WTC11 (cell line): ENCODE measurements at regions not wholly inside any gene's neighbourhood (a gene's known extent, or its start where the extent isn't known, plus 50 kb on each side); places are given as distances from the start of the nearest gene placed in this dataset.

Source experiments
- ATAC-seq: fragments of 200-7000 bp; cut with Tn5 transposase; 2 replicates; pipeline ENCODE4 v1.10.0; 2021; ENCODE audit warnings: mild to moderate bottlenecking, moderate library complexity
- CTCF ChIA-PET: fragments of 300-600 bp; sonication (Branson Sonifier 250); formaldehyde crosslinking; loops from one replicate; lab custom pipeline; 2021; ENCODE audit warnings: antibody characterized with exemption; lab: Charles Lee
- POLR2A ChIA-PET: fragments of 350-600 bp; sonication (Branson Sonifier 250); formaldehyde crosslinking; loops from one replicate; lab custom pipeline; 2021; ENCODE audit warnings: antibody characterized with exemption; lab: Charles Lee
- DNase-seq: peaks from one replicate; pipeline ENCODE4 v3.0.0; 2021; ENCODE audit warnings: low spot score
- H3K27ac Mint-ChIP-seq: 2 replicates; pipeline ENCODE4 v1.8.0; 2021; ENCODE audit warnings: mixed read lengths
- H3K27me3 Mint-ChIP-seq: 2 replicates; pipeline ENCODE4 v1.8.0; 2021; ENCODE audit warnings: low read depth, mild to moderate bottlenecking, moderate library complexity, mixed read lengths
- H3K36me3 Mint-ChIP-seq: 2 replicates; pipeline ENCODE4 v1.8.0; 2021; ENCODE audit warnings: mixed read lengths
- H3K4me1 Mint-ChIP-seq: 2 replicates; pipeline ENCODE4 v1.8.0; 2022; ENCODE audit warnings: mixed read lengths
- H3K4me3 Mint-ChIP-seq: 2 replicates; pipeline ENCODE4 v1.8.0; 2021; ENCODE audit warnings: mild to moderate bottlenecking, moderate library complexity, mixed read lengths
- H3K9me3 Mint-ChIP-seq: 2 replicates; pipeline ENCODE4 v1.8.0; 2021; ENCODE audit warnings: mixed read lengths
- ATF2 ChIP-seq: sonication (generic); formaldehyde crosslinking; IDR thresholded peaks from 2 replicates; pipeline ENCODE4 v1.8.1; 2022; ENCODE audit warnings: low read depth, missing genetic modification reagents, borderline replicate concordance
- CBFB ChIP-seq: sonication (generic); formaldehyde crosslinking; IDR thresholded peaks from 2 replicates; pipeline ENCODE4 v1.8.1; 2022; ENCODE audit warnings: mild to moderate bottlenecking, low read depth, missing genetic modification reagents
- CDX4 ChIP-seq: fragments of 250-450 bp; sonication (Bioruptor Pico); IDR thresholded peaks from 2 replicates; pipeline ENCODE4 v1.9.0; 2021; ENCODE audit warnings: moderate library complexity, mild to moderate bottlenecking, inconsistent platforms, borderline replicate concordance
- E2F1 ChIP-seq: sonication (generic); formaldehyde crosslinking; IDR thresholded peaks from 2 replicates; pipeline ENCODE4 v1.8.0; 2022; ENCODE audit warnings: mild to moderate bottlenecking, missing genetic modification reagents
- EMX1 ChIP-seq: fragments of 250-450 bp; sonication (Bioruptor Pico); IDR thresholded peaks from 2 replicates; pipeline ENCODE4 v1.8.0; 2021; ENCODE audit warnings: mild to moderate bottlenecking
- ERG ChIP-seq: fragments of 250-450 bp; sonication (Bioruptor Pico); IDR thresholded peaks from 2 replicates; pipeline ENCODE4 v1.8.0; 2021; ENCODE audit warnings: mild to moderate bottlenecking
- ETV6 ChIP-seq: sonication (generic); formaldehyde crosslinking; IDR thresholded peaks from 2 replicates; pipeline ENCODE4 v1.8.1; 2022; ENCODE audit warnings: mild to moderate bottlenecking, missing genetic modification reagents
- FOXK1 ChIP-seq: sonication (generic); formaldehyde crosslinking; IDR thresholded peaks from 2 replicates; pipeline ENCODE4 v1.8.0; 2022; ENCODE audit warnings: mild to moderate bottlenecking, moderate library complexity, missing genetic modification reagents
- GABPB1 ChIP-seq: sonication (generic); formaldehyde crosslinking; IDR thresholded peaks from 2 replicates; pipeline ENCODE4 v1.8.1; 2023; ENCODE audit warnings: mild to moderate bottlenecking, missing genetic modification reagents
- GRHL2 ChIP-seq: fragments of 250-450 bp; sonication (Bioruptor Pico); IDR thresholded peaks from 2 replicates; pipeline ENCODE4 v1.8.0; 2022; ENCODE audit warnings: mild to moderate bottlenecking, moderate library complexity; ENCODE audit not compliant: insufficient replicate concordance, severe bottlenecking
- JUN ChIP-seq: sonication (generic); formaldehyde crosslinking; IDR thresholded peaks from 2 replicates; pipeline ENCODE4 v1.8.0; 2023; ENCODE audit warnings: mild to moderate bottlenecking, missing genetic modification reagents
- MXD4 ChIP-seq: fragments of 250-450 bp; sonication (Bioruptor Pico); IDR thresholded peaks from 2 replicates; pipeline ENCODE4 v1.8.0; 2021; ENCODE audit warnings: mild to moderate bottlenecking, moderate library complexity, borderline replicate concordance
- NFATC4 ChIP-seq: fragments of 250-450 bp; sonication (Bioruptor Pico); IDR thresholded peaks from 2 replicates; pipeline ENCODE4 v1.9.0; 2021; ENCODE audit warnings: mild to moderate bottlenecking
- STAT6 ChIP-seq: sonication (generic); formaldehyde crosslinking; conservative IDR thresholded peaks from 2 replicates; pipeline ENCODE4 v1.8.1; 2023; ENCODE audit warnings: mild to moderate bottlenecking, low read depth, missing genetic modification reagents, moderate library complexity
- TEAD4 ChIP-seq: sonication (generic); formaldehyde crosslinking; IDR thresholded peaks from 2 replicates; pipeline ENCODE4 v1.8.0; 2022; ENCODE audit warnings: mild to moderate bottlenecking, missing genetic modification reagents
- ZBTB43 ChIP-seq: sonication (generic); formaldehyde crosslinking; IDR thresholded peaks from 2 replicates; pipeline ENCODE4 v1.8.1; 2023; ENCODE audit warnings: mild to moderate bottlenecking, missing genetic modification reagents
- ZNF219 ChIP-seq: sonication (generic); formaldehyde crosslinking; IDR thresholded peaks from 2 replicates; pipeline ENCODE4 v1.8.0; 2023; ENCODE audit warnings: missing genetic modification reagents, mild to moderate bottlenecking, borderline replicate concordance
- ZNF232 ChIP-seq: sonication (generic); formaldehyde crosslinking; IDR thresholded peaks from 2 replicates; pipeline ENCODE4 v1.8.0; 2022; ENCODE audit warnings: mild to moderate bottlenecking, missing genetic modification reagents
- ZNF281 ChIP-seq: sonication (generic); formaldehyde crosslinking; IDR thresholded peaks from 2 replicates; pipeline ENCODE4 v1.8.0; 2023; ENCODE audit warnings: mild to moderate bottlenecking, missing genetic modification reagents
- ZNF425 ChIP-seq: fragments of 250-450 bp; sonication (Bioruptor Pico); conservative IDR thresholded peaks from 2 replicates; pipeline ENCODE4 v1.9.0; 2021; ENCODE audit warnings: mild to moderate bottlenecking

- peaks cover 4% of the 10 kb centered on the region; the same call in 1 of the 2 replicates for H3K9me3 Mint-ChIP-seq
- no peak for TF ChIP-seq ATF2 (CRISPR knock-in tag)
- no peak for TF ChIP-seq E2F1 (CRISPR knock-in tag)
- no peak for TF ChIP-seq STAT6 (CRISPR knock-in tag)
- no peak for TF ChIP-seq CBFB (CRISPR knock-in tag)
- TF ChIP-seq ZNF219 (CRISPR knock-in tag): no peak
- TF ChIP-seq ZNF425 (CRISPR knock-in tag): no peak
- TF ChIP-seq GABPB1 (CRISPR knock-in tag): no peak
- no peak for TF ChIP-seq EMX1 (CRISPR knock-in tag)
- no peak for TF ChIP-seq FOXK1 (CRISPR knock-in tag)
- TF ChIP-seq ZNF232 (CRISPR knock-in tag): no peak
- TF ChIP-seq, all 79 proteins: peak for 0
- Mint-ChIP-seq H3K4me3 (no peak overlapping the region), H3K4me1 (peaks cover 14% of the 10 kb centered on the region), H3K36me3 (no peaks in the 10 kb centered on the region), H3K27ac (no peak overlapping the region), H3K27me3 (no peaks in the 10 kb centered on the region)
- CTCF ChIA-PET: interaction anchor here (1.4 kb wide), 1 partner anchor 22 kb away, joined by 4 read pairs; no protein-coding TSS in a partner anchor
- no peak for DNase-seq
- no peak for ATAC-seq
- POLR2A ChIA-PET: no interaction called here
These were observed 63.6 kb upstream of the LRRC4C start for GRCh38 chr11:41522899-41523672.

GRCh38 chr11:41527530-41527929 is 68.1 kb upstream of the LRRC4C start:
- peaks cover 9% of the 10 kb centered on the region for H3K4me1 Mint-ChIP-seq
- no peak for ATAC-seq
- TF ChIP-seq ETV6 (CRISPR knock-in tag) (no peak), CDX4 (CRISPR knock-in tag) (no peak), ZBTB43 (CRISPR knock-in tag) (no peak), TEAD4 (no peak), NFATC4 (CRISPR knock-in tag) (no peak), MXD4 (CRISPR knock-in tag) (no peak), JUN (CRISPR knock-in tag) (no peak), GRHL2 (no peak), ZNF281 (CRISPR knock-in tag) (no peak), ERG (CRISPR knock-in tag) (no peak)

More at GRCh38 chr11:41527530-41527929, 68.1 kb upstream of the LRRC4C start:
- ChIA-PET POLR2A (no interaction called here), CTCF (no interaction called here)
- Mint-ChIP-seq H3K9me3 (no peaks in the 10 kb centered on the region; the same call in 1 of the 2 replicates), H3K27me3 (no peaks in the 10 kb centered on the region), H3K27ac (no peak overlapping the region), H3K36me3 (no peaks in the 10 kb centered on the region), H3K4me3 (no peak overlapping the region)
- no peak for DNase-seq
